ENCODE measurements at regions not wholly inside any gene's neighbourhood (a gene's known extent, or its start where the extent isn't known, plus 50 kb on each side); places are given as distances from the start of the nearest gene placed in this dataset.

DNA sequence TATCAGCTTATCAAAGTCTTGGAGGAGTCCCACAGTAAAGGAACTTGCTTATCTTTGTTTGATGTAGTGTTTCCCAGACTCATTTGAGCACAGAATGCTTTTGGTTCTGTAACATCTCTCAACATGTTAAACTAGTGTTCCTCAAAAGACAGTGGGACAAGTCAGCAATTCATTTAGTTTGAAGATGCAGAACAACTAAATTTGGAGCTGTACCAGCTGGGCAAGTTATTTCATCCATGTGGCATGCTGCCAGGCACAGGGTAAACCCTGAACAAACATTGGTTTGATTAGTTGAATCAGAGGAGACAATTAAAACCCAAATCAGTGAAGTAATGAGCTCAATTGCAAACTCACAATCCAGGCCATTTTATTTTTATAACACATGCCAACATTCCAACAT lies 141.2 kb downstream of the CSNK2A3 start:
- no peak for TF ChIP-seq POLR2A (IDR thresholded peaks at IDR 0.05)
- TF ChIP-seq, protein P1, sequence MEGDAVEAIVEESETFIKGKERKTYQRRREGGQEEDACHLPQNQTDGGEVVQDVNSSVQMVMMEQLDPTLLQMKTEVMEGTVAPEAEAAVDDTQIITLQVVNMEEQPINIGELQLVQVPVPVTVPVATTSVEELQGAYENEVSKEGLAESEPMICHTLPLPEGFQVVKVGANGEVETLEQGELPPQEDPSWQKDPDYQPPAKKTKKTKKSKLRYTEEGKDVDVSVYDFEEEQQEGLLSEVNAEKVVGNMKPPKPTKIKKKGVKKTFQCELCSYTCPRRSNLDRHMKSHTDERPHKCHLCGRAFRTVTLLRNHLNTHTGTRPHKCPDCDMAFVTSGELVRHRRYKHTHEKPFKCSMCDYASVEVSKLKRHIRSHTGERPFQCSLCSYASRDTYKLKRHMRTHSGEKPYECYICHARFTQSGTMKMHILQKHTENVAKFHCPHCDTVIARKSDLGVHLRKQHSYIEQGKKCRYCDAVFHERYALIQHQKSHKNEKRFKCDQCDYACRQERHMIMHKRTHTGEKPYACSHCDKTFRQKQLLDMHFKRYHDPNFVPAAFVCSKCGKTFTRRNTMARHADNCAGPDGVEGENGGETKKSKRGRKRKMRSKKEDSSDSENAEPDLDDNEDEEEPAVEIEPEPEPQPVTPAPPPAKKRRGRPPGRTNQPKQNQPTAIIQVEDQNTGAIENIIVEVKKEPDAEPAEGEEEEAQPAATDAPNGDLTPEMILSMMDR (IDR thresholded peaks at IDR 0.05), result no peak
